Osteoblast (primary cell): ENCODE measurements at regions not wholly inside any gene's neighbourhood (a gene's known extent, or its start where the extent isn't known, plus 50 kb on each side); places are given as distances from the start of the nearest gene placed in this dataset.
"Not testable (repeated sequence)": the region's sequence is repeated elsewhere in the genome, so short reads cannot be mapped to it uniquely, and the experiment has no call there.

Source experiments
- DNase-seq: peaks from one replicate; pipeline ENCODE4 v3.0.0; 2011; ENCODE audit warnings: low spot score, mixed read lengths; ENCODE audit not compliant: insufficient read length; ENCODE audit errors: missing footprints
- H2AFZ ChIP-seq: 2 replicates; pipeline ENCODE4 v1.6.0; 2011; ENCODE audit warnings: mild to moderate bottlenecking, low read length
- H3K27ac ChIP-seq: 2 replicates; pipeline ENCODE4 v1.5.1; 2011; ENCODE audit warnings: mild to moderate bottlenecking, low read depth, low read length, moderate library complexity
- H3K27me3 ChIP-seq: 2 replicates; pipeline ENCODE4 v1.6.0; 2012; ENCODE audit warnings: mild to moderate bottlenecking, control low read depth, inconsistent platforms, low read length, moderate library complexity; ENCODE audit not compliant: insufficient read depth
- H3K36me3 ChIP-seq: 2 replicates; pipeline ENCODE4 v1.5.1; 2011; ENCODE audit warnings: mild to moderate bottlenecking, low read length, control low read depth, moderate library complexity; ENCODE audit not compliant: insufficient read depth
- H3K4me1 ChIP-seq: 2 replicates; pipeline ENCODE4 v1.5.1; 2011; ENCODE audit warnings: mild to moderate bottlenecking, low read length, control low read depth, moderate library complexity; ENCODE audit not compliant: insufficient read depth
- H3K4me2 ChIP-seq: 2 replicates; pipeline ENCODE4 v1.6.0; 2011; ENCODE audit warnings: mild to moderate bottlenecking, low read length; ENCODE audit not compliant: insufficient read depth
- H3K4me3 ChIP-seq: fragments of 200-600 bp; sonication (generic); 3 replicates; pipeline ENCODE4 v1.5.1; 2012; ENCODE audit warnings: mild to moderate bottlenecking, low read length, inconsistent platforms; ENCODE audit not compliant: insufficient read depth
- H3K79me2 ChIP-seq: 2 replicates; pipeline ENCODE4 v1.6.0; 2012; ENCODE audit warnings: mild to moderate bottlenecking, low read length, control low read depth, inconsistent platforms; ENCODE audit not compliant: insufficient read depth
- H3K9me3 ChIP-seq: 2 replicates; pipeline ENCODE4 v1.5.1; 2011; ENCODE audit warnings: low read depth, low read length, control low read depth
- H4K20me1 ChIP-seq: 2 replicates; pipeline ENCODE4 v1.6.0; 2012; ENCODE audit warnings: mild to moderate bottlenecking, low read length, control low read depth; ENCODE audit not compliant: insufficient read depth
- CTCF ChIP-seq: IDR thresholded peaks from 2 replicates; pipeline ENCODE4 v1.5.1; 2011; ENCODE audit warnings: mild to moderate bottlenecking, low read depth, low read length, moderate library complexity; ENCODE audit errors: extremely low read depth

DNA sequence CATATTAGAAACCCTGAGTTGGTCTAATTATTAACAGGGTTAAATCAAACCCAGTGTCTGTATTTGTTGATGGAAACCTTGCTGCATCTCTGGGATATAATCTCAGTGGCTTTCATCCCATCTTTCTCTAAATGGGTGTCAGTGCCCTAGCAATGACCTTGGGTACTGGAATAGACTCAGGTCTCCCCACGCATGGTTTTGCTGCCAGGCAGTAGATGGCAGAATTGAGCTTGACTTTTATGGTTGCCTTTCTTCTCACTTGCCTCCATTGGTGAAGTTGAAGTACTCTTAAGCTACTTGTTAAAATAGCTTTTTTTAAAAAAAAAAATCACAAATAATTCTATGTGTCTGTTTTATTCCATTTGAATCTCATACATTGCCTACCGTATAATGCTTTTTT, 81.8 kb upstream of the HMCN1 start:
- Histone ChIP-seq H3K4me2 (no peak overlapping the region), H2AFZ (no peak overlapping the region), H3K4me3 (no peak overlapping the region), H3K36me3 (no peaks in the 10 kb centered on the region), H3K27me3 (no peaks in the 10 kb centered on the region), H3K4me1 (peaks cover 5% of the 10 kb centered on the region), H3K27ac (no peak overlapping the region), H3K79me2 (no peaks in the 10 kb centered on the region), H3K9me3 (no peaks in the 10 kb centered on the region), H4K20me1 (no peaks in the 10 kb centered on the region)
- TF ChIP-seq CTCF = no peak
- DNase-seq = no peak

DNA sequence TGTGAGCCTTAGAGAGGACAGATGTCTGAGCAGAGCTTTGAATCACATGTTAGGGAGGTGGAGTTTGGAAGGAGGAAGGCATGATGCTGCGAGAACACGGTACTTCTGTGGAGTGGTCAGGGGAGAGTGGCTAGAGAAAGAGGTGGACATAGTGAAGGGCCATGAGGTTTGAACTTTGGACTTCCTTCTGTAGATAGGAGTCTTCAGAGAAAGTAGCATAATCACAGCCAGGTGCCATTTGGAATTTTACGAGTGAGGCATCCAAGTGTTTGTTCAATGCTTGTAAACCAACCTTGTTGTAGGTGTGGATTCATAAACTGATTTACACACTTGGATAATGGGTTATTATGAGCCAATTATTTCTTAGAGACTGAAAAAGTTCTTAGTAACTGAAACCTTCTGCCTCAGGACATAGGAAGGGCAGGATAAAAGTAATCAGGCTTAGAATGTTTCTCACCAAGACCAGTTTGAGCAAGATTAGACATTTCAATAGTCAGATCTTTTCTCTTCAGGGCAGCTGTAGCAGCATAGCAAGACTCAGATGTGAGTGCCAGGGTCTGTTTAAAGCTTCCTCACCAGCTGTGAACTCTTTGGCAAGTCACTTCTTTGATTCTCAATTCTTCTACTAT, 83.5 kb upstream of the HMCN1 start:
- H4K20me1 ChIP-seq = no peaks in the 10 kb centered on the region
- no peak overlapping the region for H3K4me3 ChIP-seq
- no peaks in the 10 kb centered on the region for H3K79me2 ChIP-seq
- peaks cover 20% of the 10 kb centered on the region for H3K4me1 ChIP-seq
- H3K4me2 ChIP-seq = no peak overlapping the region
- H3K27me3 ChIP-seq = no peaks in the 10 kb centered on the region
- no peak overlapping the region for H2AFZ ChIP-seq
- DNase-seq = no peak
- no peak overlapping the region for H3K27ac ChIP-seq
- TF ChIP-seq CTCF = no peak
- H3K9me3 ChIP-seq = no peaks in the 10 kb centered on the region
- no peaks in the 10 kb centered on the region for H3K36me3 ChIP-seq

DNA sequence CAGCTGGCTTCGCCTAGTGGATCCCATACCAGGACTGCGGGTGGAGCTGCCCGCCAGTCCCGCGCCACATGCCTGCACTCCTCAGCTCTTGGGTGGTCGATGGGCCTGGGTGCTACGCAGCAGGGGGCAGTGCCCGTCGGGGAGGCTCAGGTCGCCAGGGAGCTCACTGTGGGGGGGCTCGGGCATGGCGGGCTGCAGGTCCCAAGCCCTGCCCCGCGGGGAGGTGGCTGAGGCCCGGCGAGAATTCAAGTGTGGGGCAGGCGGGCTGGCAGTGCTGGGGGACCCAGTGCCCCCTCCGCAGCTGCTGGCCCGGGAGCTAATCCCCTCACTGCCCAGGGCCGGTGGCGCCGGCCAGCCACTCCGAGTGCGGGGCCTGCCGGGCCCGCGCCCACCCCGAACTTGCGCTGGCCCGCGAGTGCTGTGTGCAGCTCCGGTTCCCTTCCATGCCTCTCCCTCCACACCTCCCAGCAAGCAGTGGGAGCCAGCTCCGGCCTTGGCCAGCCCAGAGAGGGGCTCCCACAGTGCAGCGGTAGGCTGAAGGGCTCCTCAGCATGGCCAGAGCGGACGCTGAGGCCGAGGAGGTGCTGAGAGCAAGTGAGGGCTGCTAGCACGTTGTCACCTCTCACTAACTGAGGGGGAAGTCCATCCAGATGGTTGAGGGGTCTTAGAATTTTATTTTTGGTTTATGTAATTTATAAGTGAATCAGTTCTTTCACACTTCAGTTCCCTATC, 85.2 kb upstream of the HMCN1 start:
- H2AFZ ChIP-seq = no peak overlapping the region
- H4K20me1 ChIP-seq = no peaks in the 10 kb centered on the region
- no peaks in the 10 kb centered on the region for H3K36me3 ChIP-seq
- H3K9me3 ChIP-seq = no peaks in the 10 kb centered on the region
- DNase-seq = no peak
- H3K4me3 ChIP-seq = no peak overlapping the region
- no peaks in the 10 kb centered on the region for H3K27me3 ChIP-seq
- no peak overlapping the region for H3K27ac ChIP-seq
- H3K79me2 ChIP-seq = no peaks in the 10 kb centered on the region
- no peak overlapping the region for H3K4me2 ChIP-seq
- TF ChIP-seq CTCF = no peak
- H3K4me1 ChIP-seq = peaks cover 33% of the 10 kb centered on the region

DNA sequence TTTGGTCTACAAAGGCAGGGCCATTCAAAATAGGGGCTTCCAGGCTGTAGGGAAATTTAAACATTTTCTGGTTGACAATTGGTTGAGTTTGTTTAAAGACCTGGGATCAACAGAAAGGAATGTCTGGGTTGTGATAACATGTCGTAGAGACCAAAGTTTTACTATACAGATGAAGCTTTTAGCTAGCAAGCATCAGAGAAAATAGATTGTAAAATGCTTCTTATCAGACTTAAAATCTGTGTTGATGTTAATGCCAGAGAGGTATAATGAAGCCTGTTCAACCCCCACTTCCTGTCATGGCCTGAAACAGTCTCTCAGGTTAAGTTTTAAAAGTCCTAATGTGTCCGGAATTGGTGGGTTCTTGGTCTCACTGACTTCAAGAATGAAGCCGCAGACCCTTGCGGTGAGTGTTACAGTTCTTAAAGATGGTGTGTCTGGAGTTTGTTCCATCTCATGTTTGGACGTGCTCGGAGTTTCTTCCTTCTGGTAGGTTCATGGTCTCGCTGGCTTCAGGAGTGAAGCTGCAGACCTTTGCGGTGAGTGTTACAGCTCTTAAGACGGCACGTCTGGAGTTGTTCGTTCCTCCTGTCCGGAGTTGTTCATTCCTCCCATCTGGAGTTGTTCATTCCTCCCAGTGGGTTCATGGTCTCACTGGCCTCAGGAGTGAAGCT, 86.5 kb upstream of the HMCN1 start:
- not testable (repeated sequence) for H4K20me1 ChIP-seq, H3K79me2 ChIP-seq, H3K9me3 ChIP-seq, DNase-seq, H3K27me3 ChIP-seq, H3K36me3 ChIP-seq, H3K4me2 ChIP-seq, H3K4me3 ChIP-seq, H2AFZ ChIP-seq
- Histone ChIP-seq H3K4me1 (peaks cover 33% of the 10 kb centered on the region), H3K27ac (peak overlapping the region; percentile 65)
